H1 (cell line): ENCODE measurements at regions not wholly inside any gene's neighbourhood (a gene's known extent, or its start where the extent isn't known, plus 50 kb on each side); places are given as distances from the start of the nearest gene placed in this dataset.

Source experiments
- CHD7 ChIP-seq: fragments of 300-600 bp; sonication (generic); IDR thresholded peaks from 2 replicates; pipeline ENCODE4 v1.7.1; 2012; ENCODE audit warnings: low read length, moderate library complexity, mild to moderate bottlenecking, inconsistent platforms; ENCODE audit not compliant: insufficient replicate concordance
- EGR1 ChIP-seq: IDR thresholded peaks from 2 replicates; pipeline ENCODE4 v1.6.1; 2011; ENCODE audit warnings: low read depth, low read length, borderline replicate concordance
- SP1 ChIP-seq: IDR thresholded peaks from 2 replicates; pipeline ENCODE4 v1.6.1; 2011; ENCODE audit warnings: low read depth, low read length

GRCh38 chr1:199124351-199124750 lies 485.5 kb downstream of the PTPRC start (continued):
- TF ChIP-seq CHD7 (no peak), EGR1 (no peak), SP1 (no peak)
- TF ChIP-seq, all 59 proteins: peak for 0
